Calu3 (cell line): ENCODE measurements at regions not wholly inside any gene's neighbourhood (a gene's known extent, or its start where the extent isn't known, plus 50 kb on each side); places are given as distances from the start of the nearest gene placed in this dataset.

Source experiments
- BruUV-seq: library from RNA; stranded (reverse); fragments of 400-500 nt; replicated peaks from 2 replicates; lab custom pipeline; 2021; lab: Mats Ljungman, UMichigan
- CTCF ChIA-PET: fragments of 300-600 bp; sonication (Branson Sonifier 250); formaldehyde crosslinking; loops from one replicate; lab custom pipeline; 2022; ENCODE audit warnings: antibody characterized with exemption; lab: Charles Lee
- DNase-seq: peaks from one replicate; pipeline ENCODE4 v3.0.0; 2022
- H3K27ac Mint-ChIP-seq: one replicate; pipeline ENCODE4 v1.8.0; 2022; ENCODE audit warnings: mixed read lengths; ENCODE audit not compliant: unreplicated experiment
- H3K27me3 Mint-ChIP-seq: one replicate; pipeline ENCODE4 v1.8.0; 2022; ENCODE audit warnings: mixed read lengths; ENCODE audit not compliant: unreplicated experiment
- H3K36me3 Mint-ChIP-seq: one replicate; pipeline ENCODE4 v1.8.0; 2022; ENCODE audit warnings: mild to moderate bottlenecking, moderate library complexity, mixed read lengths; ENCODE audit not compliant: insufficient read depth, unreplicated experiment
- H3K4me1 Mint-ChIP-seq: one replicate; pipeline ENCODE4 v1.8.0; 2022; ENCODE audit warnings: mild to moderate bottlenecking, low read depth, mixed read lengths; ENCODE audit not compliant: unreplicated experiment
- H3K4me3 Mint-ChIP-seq: one replicate; pipeline ENCODE4 v1.8.0; 2022; ENCODE audit warnings: mild to moderate bottlenecking, low read depth, moderate library complexity, mixed read lengths; ENCODE audit not compliant: unreplicated experiment
- H3K9me3 Mint-ChIP-seq: one replicate; pipeline ENCODE4 v1.8.0; 2022; ENCODE audit warnings: low read depth, mixed read lengths; ENCODE audit not compliant: unreplicated experiment
- CTCF ChIP-seq: fragments of 200-600 bp; IDR thresholded peaks from one replicate; pipeline ENCODE4 v1.8.0; 2022; ENCODE audit warnings: antibody characterized with exemption; ENCODE audit not compliant: unreplicated experiment
- intact Hi-C: fragments of 100-400 bp; cut with micrococcal nuclease; formaldehyde crosslinking; loops from one replicate; pipeline ENCODE4 v1.10.0; 2022; ENCODE audit not compliant: unreplicated experiment

DNA sequence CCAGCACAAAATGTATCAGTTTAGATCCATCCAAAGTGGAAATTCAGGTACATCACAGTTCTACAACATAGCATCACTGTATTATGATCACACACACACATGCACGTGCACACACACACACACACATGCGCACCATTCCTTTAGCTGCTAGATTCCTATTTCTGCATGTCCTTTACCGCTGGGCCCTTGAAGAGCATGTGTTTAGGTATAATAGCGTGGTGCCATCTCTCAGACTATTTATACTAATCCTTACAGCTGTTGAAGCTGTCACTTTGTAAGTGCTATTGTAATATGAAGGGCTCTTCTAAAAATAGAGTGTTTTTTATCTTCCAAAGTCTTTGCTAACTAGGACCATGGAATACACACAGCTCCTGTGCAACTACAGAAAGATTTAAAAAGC, 308.8 kb upstream of the TRPC7 start:
- BruUV-seq, result no TSS peak
- no peak for TF ChIP-seq CTCF
- Mint-ChIP-seq H3K4me3 (no peak overlapping the region), H3K36me3 (no peaks in the 10 kb centered on the region), H3K4me1 (no peaks in the 10 kb centered on the region), H3K9me3 (no peaks in the 10 kb centered on the region), H3K27ac (no peak overlapping the region), H3K27me3 (peaks cover 36% of the 10 kb centered on the region)
- CTCF ChIA-PET, result no interaction called here
- no peak for DNase-seq
- intact Hi-C loops, result no loop called here

GRCh38 chr5:136667789-136668188, 302.4 kb upstream of the TRPC7 start:
- TF ChIP-seq CTCF, result no peak
- CTCF ChIA-PET, result no interaction called here

GRCh38 chr5:136666970-136667620, 301.8 kb upstream of the TRPC7 start:
- no peak for DNase-seq
- TF ChIP-seq CTCF, result no peak
- Mint-ChIP-seq H3K27ac (no peak overlapping the region), H3K4me3 (no peak overlapping the region), H3K36me3 (no peaks in the 10 kb centered on the region), H3K9me3 (no peaks in the 10 kb centered on the region), H3K4me1 (no peaks in the 10 kb centered on the region), H3K27me3 (peaks cover 18% of the 10 kb centered on the region)
- intact Hi-C loops, result no loop called here
- CTCF ChIA-PET, result interaction anchor here (1.0 kb wide), 1 partner anchor 47 kb away, joined by 3 read pairs; no protein-coding TSS in a partner anchor
- BruUV-seq, result no TSS peak

More at GRCh38 chr5:136667789-136668188, 302.4 kb upstream of the TRPC7 start:
- Mint-ChIP-seq H3K27me3 (peaks cover 18% of the 10 kb centered on the region), H3K36me3 (no peaks in the 10 kb centered on the region), H3K4me3 (no peak overlapping the region), H3K9me3 (no peaks in the 10 kb centered on the region), H3K4me1 (no peaks in the 10 kb centered on the region), H3K27ac (no peak overlapping the region)
- no peak for DNase-seq
- BruUV-seq, result no TSS peak
- intact Hi-C loops, result no loop called here

DNA sequence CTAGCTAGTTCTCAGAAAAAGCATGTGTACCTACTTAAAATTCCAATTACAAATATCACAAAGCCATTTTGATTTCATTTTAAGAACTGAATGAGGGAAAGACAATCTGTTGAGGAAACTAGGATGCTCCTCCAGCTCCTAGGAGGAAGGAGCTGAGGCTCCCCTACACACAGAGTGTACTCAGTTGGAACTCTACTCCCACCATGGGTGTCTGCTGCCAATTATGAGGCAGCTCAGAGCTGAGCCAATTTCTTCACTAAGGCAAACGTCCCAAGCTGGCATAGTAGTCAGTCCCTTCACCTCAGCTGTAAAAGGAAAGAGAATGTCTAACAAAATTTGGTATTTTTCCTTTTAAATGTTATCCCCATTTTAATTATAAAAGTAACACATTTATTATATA, 300.0 kb upstream of the TRPC7 start:
- intact Hi-C loops, result no loop called here
- Mint-ChIP-seq H3K9me3 (no peaks in the 10 kb centered on the region), H3K27me3 (peaks cover 18% of the 10 kb centered on the region), H3K36me3 (no peaks in the 10 kb centered on the region), H3K4me1 (no peaks in the 10 kb centered on the region), H3K4me3 (no peak overlapping the region), H3K27ac (no peak overlapping the region)
- BruUV-seq, result no TSS peak
- CTCF ChIA-PET, result no interaction called here
- TF ChIP-seq CTCF, result no peak
- no peak for DNase-seq
